ENCODE measurements at regions not wholly inside any gene's neighbourhood (a gene's known extent, or its start where the extent isn't known, plus 50 kb on each side); places are given as distances from the start of the nearest gene placed in this dataset.

DNA sequence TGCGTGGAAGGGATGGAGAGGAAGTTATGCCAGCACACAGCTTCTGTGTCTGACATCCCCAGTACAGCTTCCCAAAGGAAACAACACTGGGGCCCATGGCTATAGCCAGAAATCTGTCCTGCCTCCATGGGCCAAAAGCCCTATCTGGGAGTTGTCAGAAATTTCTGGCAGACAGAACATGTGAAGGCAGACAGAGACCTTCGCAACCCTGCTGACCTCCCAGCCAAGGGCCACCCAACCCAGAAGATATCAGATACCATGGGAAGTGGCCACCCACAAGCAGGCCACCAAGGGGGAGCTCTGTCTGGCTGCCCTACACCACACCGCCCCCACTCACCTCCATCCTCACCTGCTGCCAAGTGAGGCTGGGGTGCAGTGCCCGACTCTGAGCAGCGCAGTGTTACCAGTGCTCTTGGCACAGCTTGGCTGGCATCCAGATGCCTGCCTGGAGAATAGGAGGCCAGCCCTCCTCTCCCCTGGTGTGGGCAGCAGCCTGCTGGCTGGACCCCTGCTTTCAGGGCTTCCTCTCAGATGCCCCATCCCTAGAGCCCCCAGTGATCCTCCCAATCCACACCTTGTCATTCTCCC is 61.6 kb upstream of the NEURL1B start:
- Histone ChIP-seq H3K9ac (ENCODE audit: insufficient read depth in 1 of 2, low read depth in 2 of 2, low read length in 2 of 2) (no peak overlapping the region), H3K4me1 (replicated peaks in 1 of 2; ENCODE audit: control insufficient read depth in 2 of 2, insufficient read depth in 2 of 2, low read length in 2 of 2) (no peaks in the 10 kb centered on the region), H3K9me1 (ENCODE audit: control insufficient read depth, insufficient read depth, low read length) (no peaks in the 10 kb centered on the region), H3K27me3 (ENCODE audit: control insufficient read depth in 2 of 2, insufficient read depth in 2 of 2, low read length in 2 of 2) (peaks cover 15 to 45% of the 10 kb centered on the region in 2 experiments; a peak in 4 of 5 replicates), H2AFZ (ENCODE audit: low read depth, low read length) (no peak overlapping the region), H4K20me1 (replicated peaks; ENCODE audit: control insufficient read depth, insufficient read depth, low read length) (no peaks in the 10 kb centered on the region; the same call in 1 of the 2 replicates), H3K27ac (ENCODE audit: extremely low read depth, low read depth, low read length) (no peak overlapping the region), H3K4me2 (ENCODE audit: insufficient read depth, low read length) (no peak overlapping the region), H3K9me3 (replicated peaks; ENCODE audit: control insufficient read depth, insufficient read depth, low read depth, low read length) (no peaks in the 10 kb centered on the region), H3K79me2 (ENCODE audit: control insufficient read depth, insufficient read depth, low read length) (no peaks in the 10 kb centered on the region), H3K36me3 (ENCODE audit: control insufficient read depth, insufficient read depth, low read length) (no peaks in the 10 kb centered on the region), H3K4me3 (no peak overlapping the region)
- ChIA-PET CTCF (ENCODE audit: low intra/inter-chr PET ratio) (no interaction called here), POLR2A (no interaction called here)
- no peak for ATAC-seq
- no peak for DNase-seq (ENCODE audit: extremely low read depth in 1 of 4, low spot score in 3 of 4)
- intact Hi-C loops (cut with micrococcal nuclease) (loop anchor here (10.0 kb wide), 1 partner anchor 115 kb away; no protein-coding TSS in a partner anchor), in situ Hi-C loops (cut with MboI) (no loop called here)
- no peak for FAIRE-seq
- no TSS peak for BruUV-seq (replicated peaks)
- WGBS (ENCODE audit: insufficient coverage, low coverage, missing lambda C conversion rate): 4% methylated on average over 5 of the region's 5 CpGs
- TF ChIP-seq ZNF695 (CRISPR knock-in tag; IDR thresholded peaks at IDR 0.05) (no peak), ZNF124 (CRISPR knock-in tag; IDR thresholded peaks at IDR 0.05) (no peak), XRCC5 (IDR thresholded peaks at IDR 0.05; ENCODE audit: low read depth, low read length) (no peak), EZH2 (IDR thresholded peaks at IDR 0.05; ENCODE audit: borderline replicate concordance, low read depth, low read length) (no peak), HDGF (IDR thresholded peaks at IDR 0.05) (no peak), ZFP30 (CRISPR knock-in tag; IDR thresholded peaks at IDR 0.05; ENCODE audit: borderline replicate concordance) (no peak), HNRNPLL (IDR thresholded peaks at IDR 0.05; ENCODE audit: low read depth, low read length, poor library complexity, severe bottlenecking) (no peak), MYBL2 (IDR thresholded peaks at IDR 0.05; ENCODE audit: low read depth) (no peak), MYBL2 (CRISPR knock-in tag; IDR thresholded peaks at IDR 0.05; ENCODE audit: borderline replicate concordance) (no peak), KAT2B (IDR thresholded peaks at IDR 0.05; ENCODE audit: low read depth, low read length) (no peak), ZC3H11A (IDR thresholded peaks at IDR 0.05; ENCODE audit: low read depth, low read length) (no peak)
- TF ChIP-seq, protein P1, sequence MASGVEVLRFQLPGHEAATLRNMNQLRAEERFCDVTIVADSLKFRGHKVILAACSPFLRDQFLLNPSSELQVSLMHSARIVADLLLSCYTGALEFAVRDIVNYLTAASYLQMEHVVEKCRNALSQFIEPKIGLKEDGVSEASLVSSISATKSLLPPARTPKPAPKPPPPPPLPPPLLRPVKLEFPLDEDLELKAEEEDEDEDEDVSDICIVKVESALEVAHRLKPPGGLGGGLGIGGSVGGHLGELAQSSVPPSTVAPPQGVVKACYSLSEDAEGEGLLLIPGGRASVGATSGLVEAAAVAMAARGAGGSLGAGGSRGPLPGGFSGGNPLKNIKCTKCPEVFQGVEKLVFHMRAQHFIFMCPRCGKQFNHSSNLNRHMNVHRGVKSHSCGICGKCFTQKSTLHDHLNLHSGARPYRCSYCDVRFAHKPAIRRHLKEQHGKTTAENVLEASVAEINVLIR (CRISPR knock-in tag; IDR thresholded peaks at IDR 0.05): no peak
- TF ChIP-seq, protein P2, sequence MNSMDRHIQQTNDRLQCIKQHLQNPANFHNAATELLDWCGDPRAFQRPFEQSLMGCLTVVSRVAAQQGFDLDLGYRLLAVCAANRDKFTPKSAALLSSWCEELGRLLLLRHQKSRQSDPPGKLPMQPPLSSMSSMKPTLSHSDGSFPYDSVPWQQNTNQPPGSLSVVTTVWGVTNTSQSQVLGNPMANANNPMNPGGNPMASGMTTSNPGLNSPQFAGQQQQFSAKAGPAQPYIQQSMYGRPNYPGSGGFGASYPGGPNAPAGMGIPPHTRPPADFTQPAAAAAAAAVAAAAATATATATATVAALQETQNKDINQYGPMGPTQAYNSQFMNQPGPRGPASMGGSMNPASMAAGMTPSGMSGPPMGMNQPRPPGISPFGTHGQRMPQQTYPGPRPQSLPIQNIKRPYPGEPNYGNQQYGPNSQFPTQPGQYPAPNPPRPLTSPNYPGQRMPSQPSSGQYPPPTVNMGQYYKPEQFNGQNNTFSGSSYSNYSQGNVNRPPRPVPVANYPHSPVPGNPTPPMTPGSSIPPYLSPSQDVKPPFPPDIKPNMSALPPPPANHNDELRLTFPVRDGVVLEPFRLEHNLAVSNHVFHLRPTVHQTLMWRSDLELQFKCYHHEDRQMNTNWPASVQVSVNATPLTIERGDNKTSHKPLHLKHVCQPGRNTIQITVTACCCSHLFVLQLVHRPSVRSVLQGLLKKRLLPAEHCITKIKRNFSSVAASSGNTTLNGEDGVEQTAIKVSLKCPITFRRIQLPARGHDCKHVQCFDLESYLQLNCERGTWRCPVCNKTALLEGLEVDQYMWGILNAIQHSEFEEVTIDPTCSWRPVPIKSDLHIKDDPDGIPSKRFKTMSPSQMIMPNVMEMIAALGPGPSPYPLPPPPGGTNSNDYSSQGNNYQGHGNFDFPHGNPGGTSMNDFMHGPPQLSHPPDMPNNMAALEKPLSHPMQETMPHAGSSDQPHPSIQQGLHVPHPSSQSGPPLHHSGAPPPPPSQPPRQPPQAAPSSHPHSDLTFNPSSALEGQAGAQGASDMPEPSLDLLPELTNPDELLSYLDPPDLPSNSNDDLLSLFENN (IDR thresholded peaks at IDR 0.05; ENCODE audit: low read depth in 2 of 2, low read length in 2 of 2): no peak
- TF ChIP-seq, protein P3, sequence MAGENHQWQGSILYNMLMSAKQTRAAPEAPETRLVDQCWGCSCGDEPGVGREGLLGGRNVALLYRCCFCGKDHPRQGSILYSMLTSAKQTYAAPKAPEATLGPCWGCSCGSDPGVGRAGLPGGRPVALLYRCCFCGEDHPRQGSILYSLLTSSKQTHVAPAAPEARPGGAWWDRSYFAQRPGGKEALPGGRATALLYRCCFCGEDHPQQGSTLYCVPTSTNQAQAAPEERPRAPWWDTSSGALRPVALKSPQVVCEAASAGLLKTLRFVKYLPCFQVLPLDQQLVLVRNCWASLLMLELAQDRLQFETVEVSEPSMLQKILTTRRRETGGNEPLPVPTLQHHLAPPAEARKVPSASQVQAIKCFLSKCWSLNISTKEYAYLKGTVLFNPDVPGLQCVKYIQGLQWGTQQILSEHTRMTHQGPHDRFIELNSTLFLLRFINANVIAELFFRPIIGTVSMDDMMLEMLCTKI (IDR thresholded peaks at IDR 0.05; ENCODE audit: partially characterized antibody): no peak
- TF ChIP-seq, protein P4, sequence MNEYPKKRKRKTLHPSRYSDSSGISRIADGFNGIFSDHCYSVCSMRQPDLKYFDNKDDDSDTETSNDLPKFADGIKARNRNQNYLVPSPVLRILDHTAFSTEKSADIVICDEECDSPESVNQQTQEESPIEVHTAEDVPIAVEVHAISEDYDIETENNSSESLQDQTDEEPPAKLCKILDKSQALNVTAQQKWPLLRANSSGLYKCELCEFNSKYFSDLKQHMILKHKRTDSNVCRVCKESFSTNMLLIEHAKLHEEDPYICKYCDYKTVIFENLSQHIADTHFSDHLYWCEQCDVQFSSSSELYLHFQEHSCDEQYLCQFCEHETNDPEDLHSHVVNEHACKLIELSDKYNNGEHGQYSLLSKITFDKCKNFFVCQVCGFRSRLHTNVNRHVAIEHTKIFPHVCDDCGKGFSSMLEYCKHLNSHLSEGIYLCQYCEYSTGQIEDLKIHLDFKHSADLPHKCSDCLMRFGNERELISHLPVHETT (CRISPR knock-in tag; conservative IDR thresholded peaks at IDR 0.05 in 1 of 2, IDR thresholded peaks at IDR 0.05 in 1 of 2): no peak
